ENCODE measurements at regions not wholly inside any gene's neighbourhood (a gene's known extent, or its start where the extent isn't known, plus 50 kb on each side); places are given as distances from the start of the nearest gene placed in this dataset.

GRCh38 chr1:229950020-229950419 lies 117.0 kb upstream of the GALNT2 start:
- Histone ChIP-seq H3K79me2 (no peaks in the 10 kb centered on the region), H3K36me3 (ENCODE audit: control insufficient read depth, insufficient read depth, low read length) (no peaks in the 10 kb centered on the region), H3K4me2 (ENCODE audit: low read length) (no peak overlapping the region), H3K9ac (no peak overlapping the region), H3K27me3 (ENCODE audit: control insufficient read depth, insufficient read depth, low read length) (no peaks in the 10 kb centered on the region), H3K9me3 (ENCODE audit: control insufficient read depth, low read length) (no peaks in the 10 kb centered on the region), H2AFZ (no peak overlapping the region), H3K27ac (no peak overlapping the region), H3K4me3 (ENCODE audit: low read depth, low read length) (no peak overlapping the region), H3K4me1 (no peaks in the 10 kb centered on the region)
- no peak for TF ChIP-seq CTCF (IDR thresholded peaks at IDR 0.05)

GRCh38 chr1:229950908-229951307 lies 116.1 kb upstream of the GALNT2 start:
- Histone ChIP-seq H3K9ac (no peak overlapping the region), H3K4me1 (no peaks in the 10 kb centered on the region), H3K4me3 (ENCODE audit: low read depth, low read length) (no peak overlapping the region), H3K4me2 (ENCODE audit: low read length) (no peak overlapping the region), H3K27ac (no peak overlapping the region), H3K9me3 (ENCODE audit: control insufficient read depth, low read length) (no peaks in the 10 kb centered on the region), H2AFZ (no peak overlapping the region), H3K27me3 (ENCODE audit: control insufficient read depth, insufficient read depth, low read length) (no peaks in the 10 kb centered on the region), H3K79me2 (no peaks in the 10 kb centered on the region), H3K36me3 (ENCODE audit: control insufficient read depth, insufficient read depth, low read length) (no peaks in the 10 kb centered on the region)
- no peak for TF ChIP-seq CTCF (IDR thresholded peaks at IDR 0.05)

DNA sequence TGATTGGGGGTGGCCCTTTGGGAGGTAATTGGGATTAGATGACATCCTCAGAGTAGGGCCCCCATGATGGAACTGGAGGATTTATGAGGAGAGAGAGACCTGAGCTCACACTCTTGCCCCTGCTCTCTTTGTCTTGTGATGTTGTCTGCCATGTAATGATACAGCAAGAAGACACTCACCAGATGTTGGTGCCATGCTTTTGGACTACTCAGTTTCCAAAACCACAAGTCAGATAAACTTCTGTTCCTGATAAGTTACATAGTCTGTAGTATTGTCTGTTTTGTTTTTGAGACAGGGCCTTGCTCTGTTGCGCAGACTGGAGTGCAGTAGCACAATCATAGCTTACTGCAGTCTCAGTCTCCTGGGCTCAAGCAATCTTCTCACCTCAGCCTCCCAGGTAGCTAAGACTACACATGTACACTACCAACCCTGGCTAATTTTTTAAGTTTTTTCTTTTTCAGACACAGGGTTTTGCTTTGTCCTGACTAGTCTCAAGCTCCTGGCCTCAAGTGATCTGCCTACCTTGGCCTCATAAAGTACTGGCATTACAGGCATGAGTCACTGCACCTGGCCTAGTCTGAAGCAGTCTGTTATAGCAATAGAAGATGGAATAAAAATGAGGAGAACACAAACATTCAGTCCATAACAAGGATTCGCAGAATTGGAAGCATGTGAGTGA lies 115.0 kb upstream of the GALNT2 start:
- Histone ChIP-seq H3K27ac (no peak overlapping the region), H3K9ac (no peak overlapping the region)

DNA sequence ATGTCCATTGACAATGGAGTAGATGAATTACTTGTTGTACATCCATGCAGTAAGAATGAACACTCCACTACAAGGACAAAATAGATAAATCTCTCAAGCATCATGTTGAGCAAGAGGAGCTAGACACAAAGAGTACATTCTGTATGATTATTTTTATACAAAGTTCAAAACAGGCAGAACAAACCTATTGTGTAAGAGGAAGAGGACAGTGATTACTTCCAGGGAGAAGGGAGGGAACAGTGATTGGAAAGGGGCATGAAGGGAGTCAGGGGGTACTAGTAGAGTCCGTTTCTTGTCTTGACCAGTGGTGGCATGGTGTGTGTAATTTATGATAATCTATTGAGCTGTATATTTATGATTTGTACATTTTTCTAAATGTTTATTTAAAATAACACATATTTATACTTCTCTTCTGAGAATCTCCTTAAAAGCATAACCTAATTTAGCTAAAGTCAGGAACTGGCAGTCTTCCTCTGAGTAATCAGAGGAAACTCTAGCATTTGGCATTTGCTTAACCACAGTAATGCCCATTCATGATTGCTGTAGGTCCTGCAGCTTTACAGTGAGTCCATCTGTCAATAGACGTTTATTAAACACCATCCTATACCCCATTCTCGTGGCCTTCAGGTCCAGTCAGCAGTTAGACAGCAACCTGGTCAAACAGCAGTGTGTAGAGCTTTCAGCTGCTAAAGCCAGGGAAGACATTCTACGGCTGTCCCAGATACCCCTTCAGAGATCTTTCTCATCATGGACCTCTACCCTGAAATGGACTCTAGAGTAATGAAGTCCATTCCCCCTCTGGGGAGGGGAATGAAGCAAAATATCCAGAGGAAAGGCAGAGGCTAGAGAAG lies 114.1 kb upstream of the GALNT2 start:
- Histone ChIP-seq H3K9ac (no peak overlapping the region), H2AFZ (no peak overlapping the region), H3K79me2 (no peaks in the 10 kb centered on the region), H3K27me3 (ENCODE audit: control insufficient read depth, insufficient read depth, low read length) (no peaks in the 10 kb centered on the region), H3K4me2 (ENCODE audit: low read length) (no peak overlapping the region), H3K27ac (no peak overlapping the region), H3K36me3 (ENCODE audit: control insufficient read depth, insufficient read depth, low read length) (no peaks in the 10 kb centered on the region), H3K9me3 (ENCODE audit: control insufficient read depth, low read length) (no peaks in the 10 kb centered on the region), H3K4me3 (ENCODE audit: low read depth, low read length) (no peak overlapping the region), H3K4me1 (no peaks in the 10 kb centered on the region)
- no peak for TF ChIP-seq CTCF (IDR thresholded peaks at IDR 0.05)

More for the DNA sequence above, 115.0 kb upstream of the GALNT2 start:
- no peak for TF ChIP-seq CTCF (IDR thresholded peaks at IDR 0.05)
- Histone ChIP-seq H3K4me2 (ENCODE audit: low read length) (no peak overlapping the region), H3K27me3 (ENCODE audit: control insufficient read depth, insufficient read depth, low read length) (no peaks in the 10 kb centered on the region), H3K9me3 (ENCODE audit: control insufficient read depth, low read length) (no peaks in the 10 kb centered on the region), H3K36me3 (ENCODE audit: control insufficient read depth, insufficient read depth, low read length) (no peaks in the 10 kb centered on the region), H3K4me1 (no peaks in the 10 kb centered on the region), H3K4me3 (ENCODE audit: low read depth, low read length) (no peak overlapping the region), H2AFZ (no peak overlapping the region), H3K79me2 (no peaks in the 10 kb centered on the region)

Data from parathyroid adenoma (tissue), 2 donors.